Body of pancreas (tissue), 4 donors: ENCODE measurements at regions not wholly inside any gene's neighbourhood (a gene's known extent, or its start where the extent isn't known, plus 50 kb on each side); places are given as distances from the start of the nearest gene placed in this dataset.

ENCODE experiments used
- ATAC-seq: fragments of 150-250 bp; one replicate; pipeline ENCODE4 v1.9.1; 2016
- DNase-seq, 4 donors: peaks; one replicate each; pipeline ENCODE4 v3.0.0-alpha.2; 2019
- H3K27ac ChIP-seq, 4 donors: fragments of 200-600 bp; sonication (generic); 1 replicate in 3 of 4; 2 replicates in 1 of 4; pipeline versions ENCODE4 v1.5.1 to v1.6.1; 2016 to 2019; ENCODE audit warnings: mild to moderate bottlenecking in 1 of 4, mixed read lengths in 1 of 4, moderate library complexity in 1 of 4
- H3K27me3 ChIP-seq, 2 donors: fragments of 200-600 bp; sonication (generic); one replicate each; pipeline ENCODE4 v1.6.0; 2016; ENCODE audit warnings: mild to moderate bottlenecking in 1 of 2
- H3K36me3 ChIP-seq, 2 donors: fragments of 200-600 bp; sonication (generic); replicated peaks in 1 of 2; 2 replicates each; pipeline ENCODE4 v1.5.1; 2016; ENCODE audit warnings: low read depth in 2 of 2; ENCODE audit not compliant: insufficient read depth in 1 of 2
- H3K4me1 ChIP-seq: fragments of 200-600 bp; sonication (generic); one replicate; pipeline ENCODE4 v1.6.0; 2016
- H3K4me3 ChIP-seq, 2 donors: fragments of 200-600 bp; sonication (generic); 1 replicate in 1 of 2; 2 replicates in 1 of 2; pipeline ENCODE4 v1.5.1; 2016 to 2019
- H3K9me3 ChIP-seq, 3 donors: fragments of 200-600 bp; sonication (generic); 1 replicate in 2 of 3; 2 replicates in 1 of 3; pipeline ENCODE4 v1.5.1; 2016
- CTCF ChIP-seq, 7 experiments: fragments of 450-650 bp in 4 of 7; fragments of 200-600 bp in 3 of 7; sonication (generic) in 3 of 7; IDR thresholded peaks; one replicate each; pipeline ENCODE4 v1.5.1; 2016 to 2019; ENCODE audit warnings: antibody characterized with exemption in 7 of 7
- POLR2A ChIP-seq, 3 donors: fragments of 450-650 bp; IDR thresholded peaks; one replicate each; pipeline ENCODE4 v1.6.1; 2016; ENCODE audit warnings: antibody characterized with exemption in 3 of 3, mild to moderate bottlenecking in 2 of 3
- WGBS, 2 donors: methylation state at CpG; one replicate each; pipeline ENCODE4 v1.1.5; 2017; 5-methylcytosine and 5-hydroxymethylcytosine counted together
- intact Hi-C: fragments of 100-400 bp; cut with DNase I; formaldehyde crosslinking; loops from one replicate; pipeline ENCODE4 v1.15.1; 2023

- H3K9me3 ChIP-seq, result no peaks in the 10 kb centered on the region
- intact Hi-C loops, result no loop called here
- TF ChIP-seq POLR2A (IDR thresholded peaks at IDR 0.05) (no peak), CTCF (IDR thresholded peaks at IDR 0.05) (no peak)
- H3K36me3 ChIP-seq, result no peaks in the 10 kb centered on the region
- H3K27ac ChIP-seq, result no peak overlapping the region
- no peak overlapping the region for H3K4me3 ChIP-seq
- ATAC-seq, result no peak
- H3K27me3 ChIP-seq, result no peaks in the 10 kb centered on the region
- no peaks in the 10 kb centered on the region for H3K4me1 ChIP-seq
- 53 to 55% methylated on average over 2 of the region's 2 CpGs for WGBS, 2 donors
- no peak for DNase-seq
Observed at GRCh38 chr1:217272385-217272784, 358.5 kb downstream of the GPATCH2 start.

- H3K9me3 ChIP-seq, result no peaks in the 10 kb centered on the region
- DNase-seq, result no peak
- H3K4me3 ChIP-seq, result no peak overlapping the region
- no peak overlapping the region for H3K27ac ChIP-seq
- no peaks in the 10 kb centered on the region for H3K4me1 ChIP-seq
- intact Hi-C loops, result no loop called here
- no peaks in the 10 kb centered on the region for H3K36me3 ChIP-seq
- WGBS, 2 donors, result 42 to 46% methylated on average over 4 of the region's 4 CpGs
- no peaks in the 10 kb centered on the region for H3K27me3 ChIP-seq
- ATAC-seq, result no peak
- no peak for TF ChIP-seq CTCF (IDR thresholded peaks at IDR 0.05)
Observed at GRCh38 chr1:217270101-217270500, 360.8 kb downstream of the GPATCH2 start.

- intact Hi-C loops, result no loop called here
- DNase-seq, result no peak
- Histone ChIP-seq H3K36me3 (no peaks in the 10 kb centered on the region), H3K4me3 (no peak overlapping the region), H3K27ac (no peak overlapping the region), H3K9me3 (no peaks in the 10 kb centered on the region), H3K4me1 (no peaks in the 10 kb centered on the region), H3K27me3 (no peaks in the 10 kb centered on the region)
- no peak for ATAC-seq
- WGBS, 2 donors, result 17 to 22% methylated on average over 5 of the region's 5 CpGs
- TF ChIP-seq POLR2A (IDR thresholded peaks at IDR 0.05), result no peak
- TF ChIP-seq CTCF (IDR thresholded peaks at IDR 0.05), result no peak
Observed at GRCh38 chr1:217268058-217268457, 362.8 kb downstream of the GPATCH2 start.

GRCh38 chr1:217261636-217262035 lies 369.3 kb downstream of the GPATCH2 start:
- ATAC-seq, result no peak
- Histone ChIP-seq H3K9me3 (no peaks in the 10 kb centered on the region), H3K36me3 (no peaks in the 10 kb centered on the region), H3K27me3 (no peaks in the 10 kb centered on the region), H3K27ac (no peak overlapping the region), H3K4me3 (no peak overlapping the region), H3K4me1 (no peaks in the 10 kb centered on the region)
- no peak for TF ChIP-seq POLR2A (IDR thresholded peaks at IDR 0.05)
- TF ChIP-seq CTCF (IDR thresholded peaks at IDR 0.05), result no peak
- WGBS, 2 donors, result 84 to 86% methylated on average over 2 of the region's 2 CpGs
- intact Hi-C loops, result no loop called here
- DNase-seq, result no peak

GRCh38 chr1:217260676-217261075 lies 370.2 kb downstream of the GPATCH2 start:
- no peak overlapping the region for H3K27ac ChIP-seq
- H3K27me3 ChIP-seq, result no peaks in the 10 kb centered on the region
- 61 to 79% methylated on average over 1 of the region's 1 CpG for WGBS, 2 donors
- no peaks in the 10 kb centered on the region for H3K4me1 ChIP-seq
- no peak for ATAC-seq
- no peaks in the 10 kb centered on the region for H3K36me3 ChIP-seq
- DNase-seq, result no peak
- no peak overlapping the region for H3K4me3 ChIP-seq
- no peaks in the 10 kb centered on the region for H3K9me3 ChIP-seq
- TF ChIP-seq POLR2A (IDR thresholded peaks at IDR 0.05) (no peak), CTCF (IDR thresholded peaks at IDR 0.05) (no peak)
- intact Hi-C loops, result no loop called here
